NCI-H526 (cell line): ENCODE measurements at regions not wholly inside any gene's neighbourhood (a gene's known extent, or its start where the extent isn't known, plus 50 kb on each side); places are given as distances from the start of the nearest gene placed in this dataset.

Experiments used
- DNase-seq, 2 experiments: peaks; one replicate each; lab custom pipeline; 2025; lab: John Stamatoyannopoulos, UW

GRCh38 chr5:12358371-12359090 is 454.3 kb upstream of the CTNND2 start:
- DNase-seq = no peak

- DNase-seq = no peak
Measured at GRCh38 chr5:12357626-12358025, 453.4 kb upstream of the CTNND2 start.

- DNase-seq = peak; percentile 70 to 76
Measured at GRCh38 chr5:12354686-12355085, 450.4 kb upstream of the CTNND2 start.

GRCh38 chr5:12343558-12343957 is 439.3 kb upstream of the CTNND2 start:
- no peak for DNase-seq

- DNase-seq = no peak
Measured at GRCh38 chr5:12335938-12336337, 431.7 kb upstream of the CTNND2 start.

- DNase-seq = no peak
Measured at GRCh38 chr5:12332480-12332879, 428.2 kb upstream of the CTNND2 start.

GRCh38 chr5:12330993-12331588 is 426.8 kb upstream of the CTNND2 start:
- DNase-seq = peak; percentile 21 to 64

GRCh38 chr5:12330381-12330780 is 426.1 kb upstream of the CTNND2 start:
- DNase-seq = no peak

GRCh38 chr5:12323637-12324229 is 419.5 kb upstream of the CTNND2 start:
- peak; percentile 94 for DNase-seq

GRCh38 chr5:12322042-12322441 is 417.8 kb upstream of the CTNND2 start:
- no peak for DNase-seq

- DNase-seq = no peak
Measured at GRCh38 chr5:12320331-12320730, 416.1 kb upstream of the CTNND2 start.

- no peak for DNase-seq
Measured at GRCh38 chr5:12316812-12317211, 412.6 kb upstream of the CTNND2 start.

- DNase-seq = no peak
Measured at GRCh38 chr5:12315461-12315860, 411.2 kb upstream of the CTNND2 start.

GRCh38 chr5:12313602-12314001 is 409.4 kb upstream of the CTNND2 start:
- DNase-seq = no peak

- no peak for DNase-seq
Measured at GRCh38 chr5:12312343-12312742, 408.1 kb upstream of the CTNND2 start.

- no peak for DNase-seq
Measured at GRCh38 chr5:12294151-12294550, 389.9 kb upstream of the CTNND2 start.

GRCh38 chr5:12292610-12293204 is 388.5 kb upstream of the CTNND2 start:
- peak; percentile 43 to 84 for DNase-seq

- DNase-seq = no peak
Measured at GRCh38 chr5:12284604-12285003, 380.4 kb upstream of the CTNND2 start.

GRCh38 chr5:12277504-12278192 is 373.4 kb upstream of the CTNND2 start:
- no peak for DNase-seq

GRCh38 chr5:12274236-12274635 is 370.0 kb upstream of the CTNND2 start:
- DNase-seq = no peak

- peak in 1 of 2 experiments; percentile 0 for DNase-seq
Measured at GRCh38 chr5:12272389-12272788, 368.1 kb upstream of the CTNND2 start.

- no peak for DNase-seq
Measured at GRCh38 chr5:12270914-12271313, 366.7 kb upstream of the CTNND2 start.
